HCT116 (cell line): ENCODE measurements at regions not wholly inside any gene's neighbourhood (a gene's known extent, or its start where the extent isn't known, plus 50 kb on each side); places are given as distances from the start of the nearest gene placed in this dataset.

Experiments
- ATAC-seq: fragments of 200-7000 bp; cut with Tn5 transposase; 2 replicates; pipeline ENCODE4 v1.9.1; 2020; ENCODE audit warnings: mild to moderate bottlenecking, moderate library complexity
- BruUV-seq: library from RNA; stranded (reverse); fragments of 400-500 nt; replicated peaks from 2 replicates; lab custom pipeline; 2021; lab: Mats Ljungman, UMichigan
- CTCF ChIA-PET: fragments of 300-600 bp; sonication (Branson Sonifier 250); formaldehyde crosslinking; loops from one replicate; lab custom pipeline; 2021; ENCODE audit warnings: antibody characterized with exemption; lab: Charles Lee
- POLR2A ChIA-PET: fragments of 300-600, 350-600 bp; sonication (Branson Sonifier 250); formaldehyde crosslinking; loops from one replicate; lab custom pipeline; 2021; ENCODE audit warnings: antibody characterized with exemption; lab: Charles Lee
- RAD21 ChIA-PET, 2 experiments: fragments of 300-600 bp; sonication (Branson Sonifier 250); formaldehyde crosslinking; loops; one replicate each; lab custom pipeline; 2023; ENCODE audit warnings: low total read pairs in 2 of 2; ENCODE audit not compliant: uncharacterized antibody in 2 of 2, unreplicated experiment in 2 of 2, low non-redundant PET in 1 of 2; lab: Charles Lee
- DNase-seq: peaks from one replicate; pipeline ENCODE4 v3.0.0-alpha.2; 2010; ENCODE audit warnings: low read depth, low spot score
- H2AFZ ChIP-seq: fragments of 200-600 bp; shearing (Covaris generic), sonication (generic); 2 replicates; pipeline ENCODE4 v1.6.1; 2017; ENCODE audit warnings: low read depth, mixed run types, mixed read lengths, antibody characterized with exemption, low read length; ENCODE audit not compliant: poor library complexity, severe bottlenecking
- H3K27ac ChIP-seq: 2 replicates; pipeline ENCODE4 v1.5.1; 2012; ENCODE audit warnings: low read depth, low read length
- H3K27me3 ChIP-seq: fragments of 200-600 bp; sonication (generic); 2 replicates; pipeline ENCODE4 v1.6.1; 2016; ENCODE audit warnings: mixed run types, low read length, mixed read lengths; ENCODE audit not compliant: insufficient read depth
- H3K36me3 ChIP-seq, 2 experiments: fragments of 200-500 bp in 1 of 2; fragments of 200-600 bp in 1 of 2; sonication (Bioruptor generic) in 1 of 2; sonication (generic) in 1 of 2; 2 replicates each; pipeline versions ENCODE4 v1.5.1 to v1.6.1; 2014 to 2016; ENCODE audit warnings: low read length in 2 of 2, inconsistent platforms in 1 of 2, mixed read lengths in 1 of 2, mixed run types in 1 of 2; ENCODE audit not compliant: insufficient read depth in 2 of 2, control insufficient read depth in 1 of 2
- H3K4me1 ChIP-seq, 2 experiments: fragments of 200-600 bp in 1 of 2; sonication (generic) in 1 of 2; 2 replicates each; pipeline versions ENCODE4 v1.5.1 to v1.6.1; 2012 to 2017; ENCODE audit warnings: low read length in 2 of 2, inconsistent platforms in 1 of 2, mild to moderate bottlenecking in 1 of 2, mixed read lengths in 1 of 2, mixed run types in 1 of 2, moderate library complexity in 1 of 2; ENCODE audit not compliant: insufficient read depth in 2 of 2, control insufficient read depth in 1 of 2
- H3K4me2 ChIP-seq: fragments of 200-600 bp; sonication (generic); 2 replicates; pipeline ENCODE4 v1.6.1; 2017; ENCODE audit warnings: mixed run types, low read length, mixed read lengths
- H3K4me3 ChIP-seq, 2 experiments: fragments of 200-600 bp in 1 of 2; sonication (generic) in 1 of 2; replicated peaks in 1 of 2; 2 replicates each; pipeline ENCODE4 v1.5.1; 2011 to 2016; ENCODE audit warnings: low read length in 2 of 2, control low read depth in 1 of 2, low read depth in 1 of 2, mild to moderate bottlenecking in 1 of 2, mixed read lengths in 1 of 2, mixed run types in 1 of 2
- H3K79me2 ChIP-seq: fragments of 200-600 bp; sonication (generic); 2 replicates; pipeline ENCODE4 v1.6.1; 2017; ENCODE audit warnings: mild to moderate bottlenecking, mixed run types, low read length, moderate library complexity, mixed read lengths; ENCODE audit not compliant: insufficient read depth
- H3K9ac ChIP-seq: fragments of 200-600 bp; sonication (generic); 2 replicates; pipeline ENCODE4 v1.6.1; 2016; ENCODE audit warnings: low read length, mixed read lengths
- H3K9me2 ChIP-seq: fragments of 200-600 bp; sonication (generic), shearing (Covaris generic); 2 replicates; pipeline ENCODE4 v1.6.1; 2017; ENCODE audit warnings: mixed run types, mild to moderate bottlenecking, moderate library complexity; ENCODE audit not compliant: insufficient read depth
- H3K9me3 ChIP-seq, 2 experiments: fragments of 200-500 bp in 1 of 2; fragments of 200-600 bp in 1 of 2; sonication (Bioruptor generic) in 1 of 2; sonication (generic) in 1 of 2; 2 replicates each; pipeline ENCODE4 v1.6.1; 2014 to 2017; ENCODE audit warnings: low read length in 2 of 2, mixed read lengths in 2 of 2, inconsistent platforms in 1 of 2, low read depth in 1 of 2, mild to moderate bottlenecking in 1 of 2, mixed run types in 1 of 2, moderate library complexity in 1 of 2; ENCODE audit not compliant: control insufficient read depth in 1 of 2, insufficient read depth in 1 of 2
- H4K20me1 ChIP-seq: fragments of 200-600 bp; sonication (generic), shearing (Covaris generic); 2 replicates; pipeline ENCODE4 v1.6.1; 2017; ENCODE audit warnings: mixed run types, mild to moderate bottlenecking, moderate library complexity; ENCODE audit not compliant: insufficient read depth
- CBX3 ChIP-seq: IDR thresholded peaks from 2 replicates; pipeline ENCODE4 v1.6.1; 2012; ENCODE audit warnings: low read depth
- CTCF ChIP-seq, 3 experiments: fragments of 200-600 bp in 1 of 3; sonication (generic) in 1 of 3; IDR thresholded peaks in 2 of 3; conservative IDR thresholded peaks in 1 of 3; 2 replicates each; pipeline ENCODE4 v1.5.1; 2012 to 2017; ENCODE audit warnings: low read depth in 2 of 3, low read length in 2 of 3, antibody characterized with exemption in 1 of 3, borderline replicate concordance in 1 of 3, control low read depth in 1 of 3, mild to moderate bottlenecking in 1 of 3, mixed read lengths in 1 of 3, mixed run types in 1 of 3, moderate library complexity in 1 of 3; ENCODE audit not compliant: insufficient read depth in 1 of 3
- ELF1 ChIP-seq: IDR thresholded peaks from 2 replicates; pipeline ENCODE4 v1.6.1; 2012; ENCODE audit warnings: low read depth, borderline replicate concordance
- EZH2 ChIP-seq: fragments of 200-600 bp; sonication (generic); IDR thresholded peaks from 2 replicates; pipeline ENCODE4 v1.6.1; 2017; ENCODE audit warnings: antibody characterized with exemption, mixed run types
- EZH2phosphoT487 ChIP-seq: fragments of 200-600 bp; IDR thresholded peaks from 2 replicates; pipeline ENCODE4 v1.6.1; 2018; ENCODE audit warnings: antibody characterized with exemption, borderline replicate concordance
- POLR2A ChIP-seq: IDR thresholded peaks from 2 replicates; pipeline ENCODE4 v1.7.0; 2011; ENCODE audit warnings: borderline replicate concordance; ENCODE audit not compliant: insufficient read depth, insufficient read length; ENCODE audit errors: extremely low read depth
- RAD21 ChIP-seq: IDR thresholded peaks from 2 replicates; pipeline ENCODE4 v1.6.1; 2012; ENCODE audit warnings: low read depth, mild to moderate bottlenecking
- SP1 ChIP-seq: IDR thresholded peaks from 2 replicates; pipeline ENCODE4 v1.6.1; 2012; ENCODE audit warnings: low read depth
- SRF ChIP-seq: IDR thresholded peaks from 2 replicates; pipeline ENCODE4 v1.6.1; 2012; ENCODE audit warnings: low read depth
- TCF7L2 ChIP-seq: IDR thresholded peaks from 2 replicates; pipeline ENCODE4 v1.7.0; 2011; ENCODE audit warnings: borderline replicate concordance, inconsistent platforms; ENCODE audit not compliant: insufficient read depth, insufficient read length; ENCODE audit errors: extremely low read depth
- YY1 ChIP-seq: IDR thresholded peaks from 2 replicates; pipeline ENCODE4 v1.6.1; 2011; ENCODE audit warnings: low read length, low read depth, moderate library complexity, mild to moderate bottlenecking; ENCODE audit not compliant: insufficient replicate concordance; ENCODE audit errors: extremely low read depth
- ZBTB33 ChIP-seq: IDR thresholded peaks from 2 replicates; pipeline ENCODE4 v1.6.1; 2011; ENCODE audit warnings: mild to moderate bottlenecking, low read length, moderate library complexity; ENCODE audit not compliant: insufficient replicate concordance; ENCODE audit errors: extremely low read depth
- intact Hi-C: fragments of 100-400 bp; cut with micrococcal nuclease; formaldehyde crosslinking; loops from 2 replicates; pipeline ENCODE4 v1.10.0; 2022

GRCh38 chr6:120990866-120991265 lies 343.4 kb downstream of the TBC1D32 start:
- POLR2A ChIA-PET, result no interaction called here
- TF ChIP-seq CBX3 (no peak), ZBTB33 (no peak), POLR2A (no peak), ELF1 (no peak), TCF7L2 (no peak), SP1 (no peak), CTCF (IDR thresholded peaks at IDR 0.05 in 2 of 3, conservative IDR thresholded peaks at IDR 0.05 in 1 of 3; ENCODE audit: borderline replicate concordance in 1 of 3, insufficient read depth in 1 of 3, low read depth in 2 of 3, low read length in 2 of 3) (no peak), SRF (no peak), EZH2 (no peak), YY1 (no peak), RAD21 (no peak), EZH2phosphoT487 (no peak)
- BruUV-seq, result no TSS peak

More at GRCh38 chr6:120990866-120991265, 343.4 kb downstream of the TBC1D32 start:
- Histone ChIP-seq H2AFZ (no peak overlapping the region), H3K27me3 (no peaks in the 10 kb centered on the region), H4K20me1 (no peaks in the 10 kb centered on the region; the same call in 1 of the 2 replicates), H3K9me2 (no peaks in the 10 kb centered on the region), H3K36me3 (no peaks in the 10 kb centered on the region), H3K27ac (no peak overlapping the region), H3K4me2 (no peak overlapping the region), H3K4me1 (no peaks in the 10 kb centered on the region), H3K4me3 (no peak overlapping the region), H3K79me2 (no peaks in the 10 kb centered on the region), H3K9ac (no peak overlapping the region), H3K9me3 (no peaks in the 10 kb centered on the region)
- intact Hi-C loops, result no loop called here
- CTCF ChIA-PET, result no interaction called here
- ATAC-seq (no peak), DNase-seq (no peak)
- RAD21 ChIA-PET, result no interaction called here
